ENCODE measurements at regions not wholly inside any gene's neighbourhood (a gene's known extent, or its start where the extent isn't known, plus 50 kb on each side); places are given as distances from the start of the nearest gene placed in this dataset.

DNA sequence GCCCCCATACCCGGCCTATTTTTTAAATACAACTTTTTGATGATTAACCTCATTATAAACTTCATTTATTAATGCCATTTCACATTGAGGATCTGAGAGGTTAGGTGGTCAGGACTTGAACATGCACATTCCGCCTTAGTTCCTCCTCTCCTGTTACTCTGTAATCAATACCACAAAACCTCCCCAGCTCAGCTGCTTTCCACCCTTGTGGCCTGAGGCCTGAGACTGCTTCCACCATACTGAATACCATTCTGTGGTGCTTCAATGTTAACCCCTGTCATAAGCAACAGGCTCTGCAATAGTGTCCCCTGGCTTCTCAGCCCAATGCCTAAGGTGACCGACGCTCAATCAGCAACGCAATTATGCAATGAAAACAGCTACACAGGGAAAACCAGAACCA, 405.4 kb downstream of the ETS1 start:
- TF ChIP-seq, protein P1, sequence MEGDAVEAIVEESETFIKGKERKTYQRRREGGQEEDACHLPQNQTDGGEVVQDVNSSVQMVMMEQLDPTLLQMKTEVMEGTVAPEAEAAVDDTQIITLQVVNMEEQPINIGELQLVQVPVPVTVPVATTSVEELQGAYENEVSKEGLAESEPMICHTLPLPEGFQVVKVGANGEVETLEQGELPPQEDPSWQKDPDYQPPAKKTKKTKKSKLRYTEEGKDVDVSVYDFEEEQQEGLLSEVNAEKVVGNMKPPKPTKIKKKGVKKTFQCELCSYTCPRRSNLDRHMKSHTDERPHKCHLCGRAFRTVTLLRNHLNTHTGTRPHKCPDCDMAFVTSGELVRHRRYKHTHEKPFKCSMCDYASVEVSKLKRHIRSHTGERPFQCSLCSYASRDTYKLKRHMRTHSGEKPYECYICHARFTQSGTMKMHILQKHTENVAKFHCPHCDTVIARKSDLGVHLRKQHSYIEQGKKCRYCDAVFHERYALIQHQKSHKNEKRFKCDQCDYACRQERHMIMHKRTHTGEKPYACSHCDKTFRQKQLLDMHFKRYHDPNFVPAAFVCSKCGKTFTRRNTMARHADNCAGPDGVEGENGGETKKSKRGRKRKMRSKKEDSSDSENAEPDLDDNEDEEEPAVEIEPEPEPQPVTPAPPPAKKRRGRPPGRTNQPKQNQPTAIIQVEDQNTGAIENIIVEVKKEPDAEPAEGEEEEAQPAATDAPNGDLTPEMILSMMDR (IDR thresholded peaks at IDR 0.05): no peak
- no peak for TF ChIP-seq POLR2A (IDR thresholded peaks at IDR 0.05)
- no peaks in the 10 kb centered on the region for H3K4me1 ChIP-seq
- intact Hi-C loops (cut with DNase I): no loop called here
- H3K9me3 ChIP-seq: no peaks in the 10 kb centered on the region
- H3K36me3 ChIP-seq (replicated peaks in 1 of 2; ENCODE audit: insufficient read depth in 1 of 2, low read depth in 2 of 2): no peaks in the 10 kb centered on the region
- H3K27me3 ChIP-seq: no peaks in the 10 kb centered on the region
- no peak overlapping the region for H3K4me3 ChIP-seq
- no peak for DNase-seq
- no peak overlapping the region for H3K27ac ChIP-seq
- ATAC-seq: no peak
- 86 to 92% methylated on average over 5 of the region's 5 CpGs for WGBS, 2 donors

DNA sequence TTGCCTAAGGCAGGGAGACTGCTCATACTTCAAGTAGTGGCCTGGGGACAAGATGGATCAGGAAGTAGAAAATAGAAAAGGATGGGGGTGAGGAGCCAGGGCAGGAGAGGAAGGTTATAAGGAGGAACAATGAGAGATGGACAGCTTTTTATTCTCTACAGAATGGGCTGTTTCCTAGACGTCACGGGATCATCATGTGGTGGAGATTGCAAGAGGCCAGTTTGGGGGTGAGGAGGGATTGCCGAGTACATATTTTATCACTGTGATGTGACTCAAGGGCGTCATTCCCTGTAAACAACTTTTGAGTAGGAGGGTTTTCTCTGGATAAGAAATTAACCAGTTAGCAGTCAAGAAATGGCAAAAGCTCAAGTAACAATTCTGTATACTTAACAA, 406.3 kb downstream of the ETS1 start:
- TF ChIP-seq, protein P1 (IDR thresholded peaks at IDR 0.05): no peak
- TF ChIP-seq POLR2A (IDR thresholded peaks at IDR 0.05): no peak
- WGBS, 2 donors: 60 to 62% methylated on average over 4 of the region's 4 CpGs
- ATAC-seq (no peak), DNase-seq (no peak)
- H3K9me3 ChIP-seq: no peaks in the 10 kb centered on the region
- H3K27ac ChIP-seq: no peak overlapping the region
- no peaks in the 10 kb centered on the region for H3K4me1 ChIP-seq
- no peaks in the 10 kb centered on the region for H3K27me3 ChIP-seq
- intact Hi-C loops (cut with DNase I): no loop called here
- no peaks in the 10 kb centered on the region for H3K36me3 ChIP-seq (replicated peaks in 1 of 2; ENCODE audit: insufficient read depth in 1 of 2, low read depth in 2 of 2)
- no peak overlapping the region for H3K4me3 ChIP-seq

DNA sequence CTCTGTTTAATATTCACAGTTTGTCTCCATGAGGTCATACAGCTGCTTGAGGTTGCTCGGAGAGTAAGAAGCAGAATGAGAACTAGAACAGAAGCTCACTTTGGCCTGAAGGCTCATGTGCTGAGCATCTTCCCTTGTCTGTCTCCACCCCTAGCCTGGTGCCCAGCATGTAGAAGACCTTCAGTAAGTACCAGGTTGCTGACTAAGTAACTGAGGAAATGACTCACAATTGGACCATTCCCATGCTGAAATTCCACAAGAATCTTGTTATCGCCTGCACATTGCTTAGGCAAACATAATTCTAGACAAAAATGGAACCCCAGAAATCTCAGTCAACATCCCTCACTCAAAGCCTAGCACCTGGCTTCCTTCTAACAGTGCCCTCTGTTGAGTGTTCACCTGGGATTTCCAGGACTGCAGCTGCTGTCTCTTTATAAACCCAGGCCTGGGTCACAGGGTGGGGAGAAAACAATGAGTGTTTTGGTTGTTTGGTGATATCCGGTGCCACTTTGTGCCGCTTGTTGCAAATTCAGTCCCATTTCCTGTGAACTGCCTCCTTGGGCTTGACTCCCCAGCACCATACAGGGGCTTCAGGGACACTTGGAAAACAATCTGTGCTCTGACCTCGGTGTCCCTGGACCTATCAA, 406.8 kb downstream of the ETS1 start:
- no peaks in the 10 kb centered on the region for H3K36me3 ChIP-seq (replicated peaks in 1 of 2; ENCODE audit: insufficient read depth in 1 of 2, low read depth in 2 of 2)
- ATAC-seq (peak; percentile 21), DNase-seq (no peak)
- no peaks in the 10 kb centered on the region for H3K4me1 ChIP-seq
- H3K27ac ChIP-seq: no peak overlapping the region
- intact Hi-C loops (cut with DNase I): no loop called here
- WGBS, 2 donors: 69 to 73% methylated on average over 5 of the region's 5 CpGs
- no peak for TF ChIP-seq POLR2A (IDR thresholded peaks at IDR 0.05)
- H3K9me3 ChIP-seq: no peaks in the 10 kb centered on the region
- H3K27me3 ChIP-seq: no peaks in the 10 kb centered on the region
- H3K4me3 ChIP-seq: no peak overlapping the region

DNA sequence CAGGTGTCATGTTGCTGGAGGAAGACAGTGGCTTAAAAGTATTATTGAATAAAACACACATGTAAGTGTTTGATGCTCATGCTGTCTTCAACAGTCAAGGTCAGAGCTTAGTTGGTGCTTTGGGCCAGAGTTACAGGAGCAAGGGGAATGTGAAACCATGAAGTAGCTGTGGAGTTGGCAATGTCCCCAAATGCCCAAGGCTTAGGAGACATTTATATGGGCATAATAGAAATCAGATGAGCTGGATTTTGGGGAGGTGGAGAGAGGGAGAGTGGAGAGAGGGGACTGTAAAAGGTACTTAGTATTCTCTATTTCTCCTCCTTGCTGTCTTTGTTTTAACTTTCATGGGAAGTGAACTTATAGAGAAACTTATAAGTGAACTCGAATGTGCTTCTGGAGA, 407.8 kb downstream of the ETS1 start:
- intact Hi-C loops (cut with DNase I): loop anchor here (10.0 kb wide), 2 partner anchors 455 to 645 kb away; no protein-coding TSS in a partner anchor

DNA sequence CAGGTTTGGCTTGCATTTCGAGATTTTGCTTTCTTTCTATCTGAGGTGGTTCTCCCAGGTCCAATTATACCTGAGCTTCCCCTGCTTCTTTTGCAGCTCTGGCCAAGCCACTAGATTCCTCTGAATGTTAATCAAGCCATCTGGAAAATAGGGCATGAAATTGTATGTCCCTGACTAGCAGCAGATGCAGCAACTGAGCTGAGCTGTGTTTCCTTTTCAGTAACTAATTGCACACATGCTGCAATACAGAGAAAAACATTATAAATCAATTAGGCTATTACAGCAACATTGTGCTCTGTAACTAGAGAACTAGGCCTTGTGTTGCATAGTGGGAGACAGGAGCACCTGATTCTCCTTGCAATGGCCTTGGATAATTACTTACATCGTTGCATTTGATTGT, 408.3 kb downstream of the ETS1 start:
- no peak for DNase-seq
- H3K4me3 ChIP-seq: no peak overlapping the region
- no peak for ATAC-seq
- WGBS, 2 donors: 56 to 75% methylated on average over 2 of the region's 2 CpGs
- no peaks in the 10 kb centered on the region for H3K27me3 ChIP-seq
- no peaks in the 10 kb centered on the region for H3K36me3 ChIP-seq (replicated peaks in 1 of 2; ENCODE audit: insufficient read depth in 1 of 2, low read depth in 2 of 2)
- no peak overlapping the region for H3K27ac ChIP-seq
- TF ChIP-seq, protein P1 (IDR thresholded peaks at IDR 0.05): no peak
- TF ChIP-seq POLR2A (IDR thresholded peaks at IDR 0.05): no peak
- H3K9me3 ChIP-seq: no peaks in the 10 kb centered on the region
- intact Hi-C loops (cut with DNase I): loop anchor here (10.0 kb wide), 2 partner anchors 456 to 646 kb away; no protein-coding TSS in a partner anchor
- no peaks in the 10 kb centered on the region for H3K4me1 ChIP-seq

More for the DNA sequence above, 407.8 kb downstream of the ETS1 start:
- Histone ChIP-seq H3K4me1 (no peaks in the 10 kb centered on the region), H3K9me3 (no peaks in the 10 kb centered on the region), H3K27ac (no peak overlapping the region), H3K4me3 (no peak overlapping the region), H3K36me3 (replicated peaks in 1 of 2; ENCODE audit: insufficient read depth in 1 of 2, low read depth in 2 of 2) (no peaks in the 10 kb centered on the region), H3K27me3 (no peaks in the 10 kb centered on the region)
- ATAC-seq: no peak
- 75 to 80% methylated on average over 1 of the region's 1 CpG for WGBS, 2 donors
- DNase-seq: no peak
- no peak for TF ChIP-seq POLR2A (IDR thresholded peaks at IDR 0.05)
- TF ChIP-seq, protein P1 (IDR thresholded peaks at IDR 0.05): no peak

Measured in body of pancreas (tissue), 4 donors.